AG10803 (cell line): ENCODE measurements at regions not wholly inside any gene's neighbourhood (a gene's known extent, or its start where the extent isn't known, plus 50 kb on each side); places are given as distances from the start of the nearest gene placed in this dataset.
"Not testable (repeated sequence)": the region's sequence is repeated elsewhere in the genome, so short reads cannot be mapped to it uniquely, and the experiment has no call there.

Experiments used
- DNase-seq: peaks from one replicate; pipeline ENCODE4 v3.0.0; 2010; ENCODE audit warnings: low read depth
- H3K4me3 ChIP-seq: 2 replicates; pipeline ENCODE4 v1.5.1; 2011; ENCODE audit warnings: mild to moderate bottlenecking, low read length, control low read depth
- CTCF ChIP-seq: conservative IDR thresholded peaks from 2 replicates; pipeline ENCODE4 v1.5.1; 2011; ENCODE audit warnings: mild to moderate bottlenecking, low read length, control low read depth, inconsistent platforms

- no peak for DNase-seq
- H3K4me3 ChIP-seq = no peak overlapping the region
- no peak for TF ChIP-seq CTCF
These were observed 140.1 kb downstream of the DNAJB6 start for GRCh38 chr7:157476654-157477549.

- no peak for TF ChIP-seq CTCF
- DNase-seq = no peak
- peak overlapping the region; percentile 28 for H3K4me3 ChIP-seq
These were observed 140.9 kb downstream of the DNAJB6 start for GRCh38 chr7:157477550-157478212.

GRCh38 chr7:157478611-157479010 lies 141.8 kb downstream of the DNAJB6 start:
- H3K4me3 ChIP-seq, DNase-seq: not testable (repeated sequence)

GRCh38 chr7:157479326-157479725 lies 142.5 kb downstream of the DNAJB6 start:
- H3K4me3 ChIP-seq = no peak overlapping the region
- no peak for DNase-seq
- no peak for TF ChIP-seq CTCF

GRCh38 chr7:157480371-157481050 lies 143.7 kb downstream of the DNAJB6 start:
- no peak for TF ChIP-seq CTCF
- no peak overlapping the region for H3K4me3 ChIP-seq
- no peak for DNase-seq

- no peak for DNase-seq
- H3K4me3 ChIP-seq = no peak overlapping the region
- no peak for TF ChIP-seq CTCF
These were observed 144.6 kb downstream of the DNAJB6 start for GRCh38 chr7:157481389-157481788.

GRCh38 chr7:157482025-157482424 lies 145.2 kb downstream of the DNAJB6 start:
- H3K4me3 ChIP-seq = no peak overlapping the region
- DNase-seq = no peak
- TF ChIP-seq CTCF = no peak
